HCT116 (cell line): ENCODE measurements at regions not wholly inside any gene's neighbourhood (a gene's known extent, or its start where the extent isn't known, plus 50 kb on each side); places are given as distances from the start of the nearest gene placed in this dataset.

Experiments used
- ATAC-seq: fragments of 200-7000 bp; cut with Tn5 transposase; 2 replicates; pipeline ENCODE4 v1.9.1; 2020; ENCODE audit warnings: mild to moderate bottlenecking, moderate library complexity
- BruUV-seq: library from RNA; stranded (reverse); fragments of 400-500 nt; replicated peaks from 2 replicates; lab custom pipeline; 2021; lab: Mats Ljungman, UMichigan
- CTCF ChIA-PET: fragments of 300-600 bp; sonication (Branson Sonifier 250); formaldehyde crosslinking; loops from one replicate; lab custom pipeline; 2021; ENCODE audit warnings: antibody characterized with exemption; lab: Charles Lee
- POLR2A ChIA-PET: fragments of 300-600, 350-600 bp; sonication (Branson Sonifier 250); formaldehyde crosslinking; loops from one replicate; lab custom pipeline; 2021; ENCODE audit warnings: antibody characterized with exemption; lab: Charles Lee
- RAD21 ChIA-PET, 2 experiments: fragments of 300-600 bp; sonication (Branson Sonifier 250); formaldehyde crosslinking; loops; one replicate each; lab custom pipeline; 2023; ENCODE audit warnings: low total read pairs in 2 of 2; ENCODE audit not compliant: uncharacterized antibody in 2 of 2, unreplicated experiment in 2 of 2, low non-redundant PET in 1 of 2; lab: Charles Lee
- DNase-seq: peaks from one replicate; pipeline ENCODE4 v3.0.0-alpha.2; 2010; ENCODE audit warnings: low read depth, low spot score
- H2AFZ ChIP-seq: fragments of 200-600 bp; shearing (Covaris generic), sonication (generic); 2 replicates; pipeline ENCODE4 v1.6.1; 2017; ENCODE audit warnings: low read depth, mixed run types, mixed read lengths, antibody characterized with exemption, low read length; ENCODE audit not compliant: poor library complexity, severe bottlenecking
- H3K27ac ChIP-seq: 2 replicates; pipeline ENCODE4 v1.5.1; 2012; ENCODE audit warnings: low read depth, low read length
- H3K27me3 ChIP-seq: fragments of 200-600 bp; sonication (generic); 2 replicates; pipeline ENCODE4 v1.6.1; 2016; ENCODE audit warnings: mixed run types, low read length, mixed read lengths; ENCODE audit not compliant: insufficient read depth
- H3K36me3 ChIP-seq, 2 experiments: fragments of 200-500 bp in 1 of 2; fragments of 200-600 bp in 1 of 2; sonication (Bioruptor generic) in 1 of 2; sonication (generic) in 1 of 2; 2 replicates each; pipeline versions ENCODE4 v1.5.1 to v1.6.1; 2014 to 2016; ENCODE audit warnings: low read length in 2 of 2, inconsistent platforms in 1 of 2, mixed read lengths in 1 of 2, mixed run types in 1 of 2; ENCODE audit not compliant: insufficient read depth in 2 of 2, control insufficient read depth in 1 of 2
- H3K4me1 ChIP-seq, 2 experiments: fragments of 200-600 bp in 1 of 2; sonication (generic) in 1 of 2; 2 replicates each; pipeline versions ENCODE4 v1.5.1 to v1.6.1; 2012 to 2017; ENCODE audit warnings: low read length in 2 of 2, inconsistent platforms in 1 of 2, mild to moderate bottlenecking in 1 of 2, mixed read lengths in 1 of 2, mixed run types in 1 of 2, moderate library complexity in 1 of 2; ENCODE audit not compliant: insufficient read depth in 2 of 2, control insufficient read depth in 1 of 2
- H3K4me2 ChIP-seq: fragments of 200-600 bp; sonication (generic); 2 replicates; pipeline ENCODE4 v1.6.1; 2017; ENCODE audit warnings: mixed run types, low read length, mixed read lengths
- H3K4me3 ChIP-seq, 2 experiments: fragments of 200-600 bp in 1 of 2; sonication (generic) in 1 of 2; replicated peaks in 1 of 2; 2 replicates each; pipeline ENCODE4 v1.5.1; 2011 to 2016; ENCODE audit warnings: low read length in 2 of 2, control low read depth in 1 of 2, low read depth in 1 of 2, mild to moderate bottlenecking in 1 of 2, mixed read lengths in 1 of 2, mixed run types in 1 of 2
- H3K79me2 ChIP-seq: fragments of 200-600 bp; sonication (generic); 2 replicates; pipeline ENCODE4 v1.6.1; 2017; ENCODE audit warnings: mild to moderate bottlenecking, mixed run types, low read length, moderate library complexity, mixed read lengths; ENCODE audit not compliant: insufficient read depth
- H3K9ac ChIP-seq: fragments of 200-600 bp; sonication (generic); 2 replicates; pipeline ENCODE4 v1.6.1; 2016; ENCODE audit warnings: low read length, mixed read lengths
- H3K9me2 ChIP-seq: fragments of 200-600 bp; sonication (generic), shearing (Covaris generic); 2 replicates; pipeline ENCODE4 v1.6.1; 2017; ENCODE audit warnings: mixed run types, mild to moderate bottlenecking, moderate library complexity; ENCODE audit not compliant: insufficient read depth
- H3K9me3 ChIP-seq, 2 experiments: fragments of 200-500 bp in 1 of 2; fragments of 200-600 bp in 1 of 2; sonication (Bioruptor generic) in 1 of 2; sonication (generic) in 1 of 2; 2 replicates each; pipeline ENCODE4 v1.6.1; 2014 to 2017; ENCODE audit warnings: low read length in 2 of 2, mixed read lengths in 2 of 2, inconsistent platforms in 1 of 2, low read depth in 1 of 2, mild to moderate bottlenecking in 1 of 2, mixed run types in 1 of 2, moderate library complexity in 1 of 2; ENCODE audit not compliant: control insufficient read depth in 1 of 2, insufficient read depth in 1 of 2
- H4K20me1 ChIP-seq: fragments of 200-600 bp; sonication (generic), shearing (Covaris generic); 2 replicates; pipeline ENCODE4 v1.6.1; 2017; ENCODE audit warnings: mixed run types, mild to moderate bottlenecking, moderate library complexity; ENCODE audit not compliant: insufficient read depth
- EGR1 ChIP-seq: IDR thresholded peaks from 2 replicates; pipeline ENCODE4 v1.6.1; 2012; ENCODE audit warnings: low read depth
- ELF1 ChIP-seq: IDR thresholded peaks from 2 replicates; pipeline ENCODE4 v1.6.1; 2012; ENCODE audit warnings: low read depth, borderline replicate concordance
- FOSL1 ChIP-seq: IDR thresholded peaks from 2 replicates; pipeline ENCODE4 v1.6.1; 2012; ENCODE audit warnings: low read depth
- JUND ChIP-seq: IDR thresholded peaks from 2 replicates; pipeline ENCODE4 v1.6.1; 2012
- POLR2A ChIP-seq: IDR thresholded peaks from 2 replicates; pipeline ENCODE4 v1.7.0; 2011; ENCODE audit warnings: borderline replicate concordance; ENCODE audit not compliant: insufficient read depth, insufficient read length; ENCODE audit errors: extremely low read depth
- POLR2AphosphoS5 ChIP-seq: IDR thresholded peaks from 2 replicates; pipeline ENCODE4 v1.6.1; 2011; ENCODE audit warnings: mild to moderate bottlenecking, low read depth, low read length, moderate library complexity
- SIN3A ChIP-seq: IDR thresholded peaks from 2 replicates; pipeline ENCODE4 v1.6.1; 2012; ENCODE audit warnings: low read depth
- TCF7L2 ChIP-seq: IDR thresholded peaks from 2 replicates; pipeline ENCODE4 v1.7.0; 2011; ENCODE audit warnings: borderline replicate concordance, inconsistent platforms; ENCODE audit not compliant: insufficient read depth, insufficient read length; ENCODE audit errors: extremely low read depth
- ZFX ChIP-seq: fragments of 450-650 bp; IDR thresholded peaks from 2 replicates; pipeline ENCODE4 v1.6.1; 2017
- ZNF274 ChIP-seq: fragments of 200-500 bp; sonication (Bioruptor generic); IDR thresholded peaks from 2 replicates; pipeline ENCODE4 v1.6.1; 2014; ENCODE audit warnings: mild to moderate bottlenecking, low read depth, low read length, inconsistent platforms
- intact Hi-C: fragments of 100-400 bp; cut with micrococcal nuclease; formaldehyde crosslinking; loops from 2 replicates; pipeline ENCODE4 v1.10.0; 2022
- TF ChIP-seq, protein P1 (sequence below): IDR thresholded peaks from 2 replicates; pipeline ENCODE4 v1.6.1; 2011; ENCODE audit warnings: mild to moderate bottlenecking, low read length, moderate library complexity; ENCODE audit not compliant: insufficient replicate concordance; ENCODE audit errors: extremely low read depth
- TF ChIP-seq, protein P2 (sequence below): IDR thresholded peaks from 2 replicates; pipeline ENCODE4 v1.6.1; 2012
- TF ChIP-seq, protein P3 (sequence below), 3 experiments: fragments of 200-600 bp in 1 of 3; sonication (generic) in 1 of 3; IDR thresholded peaks in 2 of 3; conservative IDR thresholded peaks in 1 of 3; 2 replicates each; pipeline ENCODE4 v1.5.1; 2012 to 2017; ENCODE audit warnings: low read depth in 2 of 3, low read length in 2 of 3, antibody characterized with exemption in 1 of 3, borderline replicate concordance in 1 of 3, control low read depth in 1 of 3, mild to moderate bottlenecking in 1 of 3, mixed read lengths in 1 of 3, mixed run types in 1 of 3, moderate library complexity in 1 of 3; ENCODE audit not compliant: insufficient read depth in 1 of 3

DNA sequence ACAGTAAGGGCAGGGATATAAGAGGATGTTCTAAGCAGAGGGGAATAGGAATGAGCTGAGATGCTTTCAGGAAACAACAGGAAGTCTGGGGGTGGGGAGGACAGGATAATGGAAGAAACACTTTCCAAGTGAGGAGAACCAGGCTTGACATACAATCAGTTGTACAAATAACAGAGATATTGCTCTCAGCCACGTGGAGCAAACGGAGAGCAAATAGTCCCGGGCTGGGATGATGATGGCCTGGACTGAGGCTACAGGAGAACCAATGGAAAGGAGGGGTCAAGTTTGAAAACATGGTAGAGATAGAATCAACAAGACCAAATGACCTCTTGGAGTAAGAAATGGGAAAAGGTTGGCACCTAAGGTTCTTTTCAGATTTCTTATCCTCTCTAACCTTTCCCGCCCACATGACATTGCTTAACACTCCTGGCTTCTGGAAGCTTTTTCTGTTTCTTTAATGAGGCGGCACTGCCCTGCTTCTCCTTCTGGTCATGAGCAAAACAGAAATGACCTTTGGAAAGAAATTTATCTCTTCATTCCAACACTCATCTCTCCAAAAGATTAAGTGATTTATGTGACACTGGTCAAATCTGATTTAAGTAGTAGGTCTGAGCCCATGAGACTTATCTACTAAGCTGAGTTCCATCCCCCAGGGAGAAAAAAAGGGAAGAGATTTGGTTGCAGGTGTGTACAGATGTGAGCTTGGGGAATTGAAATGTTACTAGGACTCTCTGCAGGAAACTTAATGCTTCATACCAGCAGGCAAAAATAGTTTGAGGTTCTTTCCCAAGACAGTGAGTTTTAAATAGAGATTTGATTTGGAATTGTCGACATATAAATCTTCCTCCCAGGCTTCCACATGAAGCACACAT is 442.9 kb upstream of the HNRNPA3 start:
- Histone ChIP-seq H3K4me3 (no peak overlapping the region), H3K9me2 (no peaks in the 10 kb centered on the region), H3K79me2 (no peaks in the 10 kb centered on the region), H3K36me3 (no peaks in the 10 kb centered on the region), H2AFZ (no peak overlapping the region), H4K20me1 (no peaks in the 10 kb centered on the region), H3K27ac (no peak overlapping the region), H3K4me2 (no peak overlapping the region), H3K9ac (no peak overlapping the region), H3K27me3 (peaks cover 15% of the 10 kb centered on the region), H3K4me1 (no peaks in the 10 kb centered on the region), H3K9me3 (no peaks in the 10 kb centered on the region)
- intact Hi-C loops: no loop called here
- ATAC-seq (no peak), DNase-seq (no peak)
- ChIA-PET RAD21 (no interaction called here), CTCF (no interaction called here), POLR2A (no interaction called here)
- BruUV-seq: no TSS peak
- TF ChIP-seq FOSL1: no peak
- TF ChIP-seq POLR2AphosphoS5: no peak
- TF ChIP-seq, protein P1, sequence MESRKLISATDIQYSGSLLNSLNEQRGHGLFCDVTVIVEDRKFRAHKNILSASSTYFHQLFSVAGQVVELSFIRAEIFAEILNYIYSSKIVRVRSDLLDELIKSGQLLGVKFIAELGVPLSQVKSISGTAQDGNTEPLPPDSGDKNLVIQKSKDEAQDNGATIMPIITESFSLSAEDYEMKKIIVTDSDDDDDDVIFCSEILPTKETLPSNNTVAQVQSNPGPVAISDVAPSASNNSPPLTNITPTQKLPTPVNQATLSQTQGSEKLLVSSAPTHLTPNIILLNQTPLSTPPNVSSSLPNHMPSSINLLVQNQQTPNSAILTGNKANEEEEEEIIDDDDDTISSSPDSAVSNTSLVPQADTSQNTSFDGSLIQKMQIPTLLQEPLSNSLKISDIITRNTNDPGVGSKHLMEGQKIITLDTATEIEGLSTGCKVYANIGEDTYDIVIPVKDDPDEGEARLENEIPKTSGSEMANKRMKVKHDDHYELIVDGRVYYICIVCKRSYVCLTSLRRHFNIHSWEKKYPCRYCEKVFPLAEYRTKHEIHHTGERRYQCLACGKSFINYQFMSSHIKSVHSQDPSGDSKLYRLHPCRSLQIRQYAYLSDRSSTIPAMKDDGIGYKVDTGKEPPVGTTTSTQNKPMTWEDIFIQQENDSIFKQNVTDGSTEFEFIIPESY: no peak
- TF ChIP-seq POLR2A: no peak
- TF ChIP-seq, protein P2, sequence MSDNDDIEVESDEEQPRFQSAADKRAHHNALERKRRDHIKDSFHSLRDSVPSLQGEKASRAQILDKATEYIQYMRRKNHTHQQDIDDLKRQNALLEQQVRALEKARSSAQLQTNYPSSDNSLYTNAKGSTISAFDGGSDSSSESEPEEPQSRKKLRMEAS: no peak
- no peak for TF ChIP-seq SIN3A
- no peak for TF ChIP-seq ELF1
- TF ChIP-seq TCF7L2: no peak
- TF ChIP-seq ZFX: no peak
- TF ChIP-seq JUND: no peak
- TF ChIP-seq, protein P3, sequence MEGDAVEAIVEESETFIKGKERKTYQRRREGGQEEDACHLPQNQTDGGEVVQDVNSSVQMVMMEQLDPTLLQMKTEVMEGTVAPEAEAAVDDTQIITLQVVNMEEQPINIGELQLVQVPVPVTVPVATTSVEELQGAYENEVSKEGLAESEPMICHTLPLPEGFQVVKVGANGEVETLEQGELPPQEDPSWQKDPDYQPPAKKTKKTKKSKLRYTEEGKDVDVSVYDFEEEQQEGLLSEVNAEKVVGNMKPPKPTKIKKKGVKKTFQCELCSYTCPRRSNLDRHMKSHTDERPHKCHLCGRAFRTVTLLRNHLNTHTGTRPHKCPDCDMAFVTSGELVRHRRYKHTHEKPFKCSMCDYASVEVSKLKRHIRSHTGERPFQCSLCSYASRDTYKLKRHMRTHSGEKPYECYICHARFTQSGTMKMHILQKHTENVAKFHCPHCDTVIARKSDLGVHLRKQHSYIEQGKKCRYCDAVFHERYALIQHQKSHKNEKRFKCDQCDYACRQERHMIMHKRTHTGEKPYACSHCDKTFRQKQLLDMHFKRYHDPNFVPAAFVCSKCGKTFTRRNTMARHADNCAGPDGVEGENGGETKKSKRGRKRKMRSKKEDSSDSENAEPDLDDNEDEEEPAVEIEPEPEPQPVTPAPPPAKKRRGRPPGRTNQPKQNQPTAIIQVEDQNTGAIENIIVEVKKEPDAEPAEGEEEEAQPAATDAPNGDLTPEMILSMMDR (IDR thresholded peaks at IDR 0.05 in 2 of 3, conservative IDR thresholded peaks at IDR 0.05 in 1 of 3; ENCODE audit: borderline replicate concordance in 1 of 3, insufficient read depth in 1 of 3, low read depth in 2 of 3, low read length in 2 of 3): no peak
- no peak for TF ChIP-seq EGR1
- no peak for TF ChIP-seq ZNF274
